SK-N-SH treated with all-trans-retinoic acid at 6 μM for 48 hours (cell line): ENCODE measurements at regions not wholly inside any gene's neighbourhood (a gene's known extent, or its start where the extent isn't known, plus 50 kb on each side); places are given as distances from the start of the nearest gene placed in this dataset.

Experiments
- BACH2 ChIP-seq: fragments of 250-450 bp; sonication (Bioruptor Pico); IDR thresholded peaks from 2 replicates; pipeline ENCODE4 v1.9.0; 2021; ENCODE audit warnings: mild to moderate bottlenecking, borderline replicate concordance
- POU6F1 ChIP-seq: fragments of 250-450 bp; sonication (Bioruptor Pico); IDR thresholded peaks from 2 replicates; pipeline ENCODE4 v1.8.0; 2021; ENCODE audit warnings: low read depth, mild to moderate bottlenecking, moderate library complexity, borderline replicate concordance
- PPARA ChIP-seq: fragments of 250-450 bp; sonication (Bioruptor Pico); IDR thresholded peaks from 2 replicates; pipeline ENCODE4 v1.5.0; 2020; ENCODE audit warnings: mild to moderate bottlenecking, borderline replicate concordance
- RARB ChIP-seq: fragments of 250-450 bp; sonication (Bioruptor Pico); IDR thresholded peaks from 2 replicates; pipeline ENCODE4 v1.8.0; 2021; ENCODE audit warnings: mild to moderate bottlenecking, moderate library complexity
- TCF4 ChIP-seq: fragments of 250-450 bp; sonication (Bioruptor Pico); IDR thresholded peaks from 2 replicates; pipeline ENCODE4 v1.8.0; 2021; ENCODE audit warnings: mild to moderate bottlenecking, moderate library complexity, borderline replicate concordance
- ZC3H10 ChIP-seq: fragments of 250-450 bp; sonication (Bioruptor Pico); IDR thresholded peaks from 2 replicates; pipeline ENCODE4 v1.5.1; 2021; ENCODE audit warnings: mild to moderate bottlenecking, moderate library complexity
- ZFP3 ChIP-seq: fragments of 250-450 bp; sonication (Bioruptor Pico); IDR thresholded peaks from 2 replicates; pipeline ENCODE4 v1.5.0; 2020; ENCODE audit warnings: mild to moderate bottlenecking, moderate library complexity
- ZFP30 ChIP-seq: fragments of 450-650 bp; formaldehyde crosslinking; IDR thresholded peaks from 2 replicates; pipeline ENCODE4 v1.5.0; 2022; ENCODE audit warnings: mild to moderate bottlenecking, moderate library complexity
- ZNF565 ChIP-seq: fragments of 450-650 bp; formaldehyde crosslinking; conservative IDR thresholded peaks from 2 replicates; pipeline ENCODE4 v1.5.0; 2020; ENCODE audit warnings: low read depth, mild to moderate bottlenecking, moderate library complexity
- TF ChIP-seq, protein P1 (sequence below): fragments of 250-450 bp; sonication (Bioruptor Pico); IDR thresholded peaks from 2 replicates; pipeline ENCODE4 v1.8.0; 2020; ENCODE audit warnings: mild to moderate bottlenecking, moderate library complexity, borderline replicate concordance
- TF ChIP-seq, protein P2 (sequence below): fragments of 250-450 bp; sonication (Bioruptor Pico); IDR thresholded peaks from 2 replicates; pipeline ENCODE4 v1.5.1; 2020; ENCODE audit warnings: low read depth, mild to moderate bottlenecking, moderate library complexity
- TF ChIP-seq, protein P3 (sequence below): fragments of 250-450 bp; sonication (Bioruptor Pico); IDR thresholded peaks from 2 replicates; pipeline ENCODE4 v1.5.0; 2020; ENCODE audit warnings: mild to moderate bottlenecking, moderate library complexity

DNA sequence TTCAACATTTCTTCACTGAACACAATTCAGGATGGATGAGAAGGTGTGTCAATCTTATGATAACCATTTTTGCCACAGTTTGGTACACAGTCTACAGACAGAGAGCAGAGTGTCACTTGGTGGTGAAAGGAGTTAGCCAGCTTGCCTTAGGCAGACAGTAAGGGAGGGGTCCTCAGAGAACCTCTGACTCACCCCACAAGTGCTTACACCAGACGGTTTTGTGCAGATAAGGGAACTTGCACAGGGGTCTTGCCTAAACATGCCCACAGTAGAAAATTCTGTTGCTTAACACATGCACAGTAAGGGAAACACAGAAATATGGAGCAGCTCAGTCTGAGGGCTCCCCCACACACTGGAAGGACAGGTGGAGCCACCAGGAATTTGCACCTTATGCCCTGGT lies 204.5 kb upstream of the CDH8 start:
- TF ChIP-seq ZC3H10 (CRISPR knock-in tag) (no peak), ZFP30 (CRISPR knock-in tag) (no peak), ZFP3 (CRISPR knock-in tag) (no peak), PPARA (CRISPR knock-in tag) (no peak), RARB (no peak), TCF4 (CRISPR knock-in tag) (no peak), ZNF565 (CRISPR knock-in tag) (no peak), BACH2 (no peak), POU6F1 (no peak)
- TF ChIP-seq, protein P1, sequence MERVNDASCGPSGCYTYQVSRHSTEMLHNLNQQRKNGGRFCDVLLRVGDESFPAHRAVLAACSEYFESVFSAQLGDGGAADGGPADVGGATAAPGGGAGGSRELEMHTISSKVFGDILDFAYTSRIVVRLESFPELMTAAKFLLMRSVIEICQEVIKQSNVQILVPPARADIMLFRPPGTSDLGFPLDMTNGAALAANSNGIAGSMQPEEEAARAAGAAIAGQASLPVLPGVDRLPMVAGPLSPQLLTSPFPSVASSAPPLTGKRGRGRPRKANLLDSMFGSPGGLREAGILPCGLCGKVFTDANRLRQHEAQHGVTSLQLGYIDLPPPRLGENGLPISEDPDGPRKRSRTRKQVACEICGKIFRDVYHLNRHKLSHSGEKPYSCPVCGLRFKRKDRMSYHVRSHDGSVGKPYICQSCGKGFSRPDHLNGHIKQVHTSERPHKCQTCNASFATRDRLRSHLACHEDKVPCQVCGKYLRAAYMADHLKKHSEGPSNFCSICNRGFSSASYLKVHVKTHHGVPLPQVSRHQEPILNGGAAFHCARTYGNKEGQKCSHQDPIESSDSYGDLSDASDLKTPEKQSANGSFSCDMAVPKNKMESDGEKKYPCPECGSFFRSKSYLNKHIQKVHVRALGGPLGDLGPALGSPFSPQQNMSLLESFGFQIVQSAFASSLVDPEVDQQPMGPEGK (CRISPR knock-in tag) = no peak
- TF ChIP-seq, protein P2, sequence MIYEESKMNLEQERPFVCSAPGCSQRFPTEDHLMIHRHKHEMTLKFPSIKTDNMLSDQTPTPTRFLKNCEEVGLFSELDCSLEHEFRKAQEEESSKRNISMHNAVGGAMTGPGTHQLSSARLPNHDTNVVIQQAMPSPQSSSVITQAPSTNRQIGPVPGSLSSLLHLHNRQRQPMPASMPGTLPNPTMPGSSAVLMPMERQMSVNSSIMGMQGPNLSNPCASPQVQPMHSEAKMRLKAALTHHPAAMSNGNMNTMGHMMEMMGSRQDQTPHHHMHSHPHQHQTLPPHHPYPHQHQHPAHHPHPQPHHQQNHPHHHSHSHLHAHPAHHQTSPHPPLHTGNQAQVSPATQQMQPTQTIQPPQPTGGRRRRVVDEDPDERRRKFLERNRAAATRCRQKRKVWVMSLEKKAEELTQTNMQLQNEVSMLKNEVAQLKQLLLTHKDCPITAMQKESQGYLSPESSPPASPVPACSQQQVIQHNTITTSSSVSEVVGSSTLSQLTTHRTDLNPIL (CRISPR knock-in tag) = no peak
- TF ChIP-seq, protein P3, sequence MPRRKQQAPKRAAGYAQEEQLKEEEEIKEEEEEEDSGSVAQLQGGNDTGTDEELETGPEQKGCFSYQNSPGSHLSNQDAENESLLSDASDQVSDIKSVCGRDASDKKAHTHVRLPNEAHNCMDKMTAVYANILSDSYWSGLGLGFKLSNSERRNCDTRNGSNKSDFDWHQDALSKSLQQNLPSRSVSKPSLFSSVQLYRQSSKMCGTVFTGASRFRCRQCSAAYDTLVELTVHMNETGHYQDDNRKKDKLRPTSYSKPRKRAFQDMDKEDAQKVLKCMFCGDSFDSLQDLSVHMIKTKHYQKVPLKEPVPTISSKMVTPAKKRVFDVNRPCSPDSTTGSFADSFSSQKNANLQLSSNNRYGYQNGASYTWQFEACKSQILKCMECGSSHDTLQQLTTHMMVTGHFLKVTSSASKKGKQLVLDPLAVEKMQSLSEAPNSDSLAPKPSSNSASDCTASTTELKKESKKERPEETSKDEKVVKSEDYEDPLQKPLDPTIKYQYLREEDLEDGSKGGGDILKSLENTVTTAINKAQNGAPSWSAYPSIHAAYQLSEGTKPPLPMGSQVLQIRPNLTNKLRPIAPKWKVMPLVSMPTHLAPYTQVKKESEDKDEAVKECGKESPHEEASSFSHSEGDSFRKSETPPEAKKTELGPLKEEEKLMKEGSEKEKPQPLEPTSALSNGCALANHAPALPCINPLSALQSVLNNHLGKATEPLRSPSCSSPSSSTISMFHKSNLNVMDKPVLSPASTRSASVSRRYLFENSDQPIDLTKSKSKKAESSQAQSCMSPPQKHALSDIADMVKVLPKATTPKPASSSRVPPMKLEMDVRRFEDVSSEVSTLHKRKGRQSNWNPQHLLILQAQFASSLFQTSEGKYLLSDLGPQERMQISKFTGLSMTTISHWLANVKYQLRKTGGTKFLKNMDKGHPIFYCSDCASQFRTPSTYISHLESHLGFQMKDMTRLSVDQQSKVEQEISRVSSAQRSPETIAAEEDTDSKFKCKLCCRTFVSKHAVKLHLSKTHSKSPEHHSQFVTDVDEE (CRISPR knock-in tag) = no peak
